ENCODE measurements at regions not wholly inside any gene's neighbourhood (a gene's known extent, or its start where the extent isn't known, plus 50 kb on each side); places are given as distances from the start of the nearest gene placed in this dataset.

DNA sequence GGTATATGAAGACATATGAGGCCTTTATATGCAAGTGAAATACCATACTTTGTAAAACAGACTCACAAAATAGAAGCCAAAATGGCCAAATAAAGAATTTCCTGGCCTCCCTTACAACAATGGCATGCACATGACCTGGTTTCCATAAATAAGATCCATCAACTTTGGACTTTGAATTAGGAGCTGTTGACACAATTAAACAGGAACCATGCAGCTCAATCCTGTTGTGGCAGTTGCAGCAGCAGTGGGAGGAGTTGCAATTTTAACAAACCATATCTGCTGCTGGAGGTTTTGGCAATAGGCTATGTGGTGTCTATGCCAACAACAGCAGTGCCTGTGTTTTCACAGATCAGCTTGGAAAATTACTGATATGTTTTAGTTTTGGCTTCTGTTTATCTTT lies 818.6 kb downstream of the FAM181B start:
- TF ChIP-seq POLR2A (IDR thresholded peaks at IDR 0.05; ENCODE audit: low read length), result no peak
- TF ChIP-seq GATA1 (IDR thresholded peaks at IDR 0.05; ENCODE audit: low read depth, low read length), result no peak
